Aorta (tissue), 5 donors: ENCODE measurements at regions not wholly inside any gene's neighbourhood (a gene's known extent, or its start where the extent isn't known, plus 50 kb on each side); places are given as distances from the start of the nearest gene placed in this dataset.

Experiments used
- ATAC-seq: fragments of 200-7000 bp; cut with Tn5 transposase; one replicate; pipeline ENCODE4 v1.9.1; 2022; ENCODE audit warnings: moderate library complexity; ENCODE audit not compliant: low FRiP score
- DNase-seq, 2 donors: peaks; one replicate each; pipeline ENCODE4 v3.0.0-alpha.2; 2020
- H3K27ac ChIP-seq, 2 donors: one replicate each; pipeline ENCODE4 v1.5.1; 2013; ENCODE audit warnings: low read length in 2 of 2, mild to moderate bottlenecking in 2 of 2, moderate library complexity in 2 of 2, control low read depth in 1 of 2, inconsistent platforms in 1 of 2, low read depth in 1 of 2
- H3K27me3 ChIP-seq, 2 donors: one replicate each; pipeline ENCODE4 v1.6.1; 2013; ENCODE audit warnings: control low read depth in 1 of 2, low read length in 1 of 2, mild to moderate bottlenecking in 1 of 2, moderate library complexity in 1 of 2; ENCODE audit not compliant: insufficient read depth in 2 of 2, control insufficient read depth in 1 of 2
- H3K36me3 ChIP-seq, 2 donors: one replicate each; pipeline ENCODE4 v1.6.1; 2013; ENCODE audit warnings: control low read depth in 1 of 2, low read length in 1 of 2, mild to moderate bottlenecking in 1 of 2; ENCODE audit not compliant: insufficient read depth in 2 of 2, control insufficient read depth in 1 of 2
- H3K4me1 ChIP-seq, 2 donors: one replicate each; pipeline ENCODE4 v1.6.1; 2013; ENCODE audit warnings: low read length in 2 of 2, control low read depth in 1 of 2, mild to moderate bottlenecking in 1 of 2, moderate library complexity in 1 of 2; ENCODE audit not compliant: insufficient read depth in 2 of 2, control insufficient read depth in 1 of 2
- H3K4me3 ChIP-seq, 2 donors: one replicate each; pipeline ENCODE4 v1.5.1; 2013; ENCODE audit warnings: low read length in 2 of 2, control low read depth in 1 of 2, mild to moderate bottlenecking in 1 of 2
- H3K9me3 ChIP-seq: one replicate; pipeline ENCODE4 v1.6.1; 2013; ENCODE audit warnings: mild to moderate bottlenecking, low read length; ENCODE audit not compliant: control insufficient read depth
- WGBS, 2 donors: extraction: QIAGEN DNeasy Blood & Tissue Kit; methylation state at CpG; one replicate each; pipeline ENCODE4 v1.1.7; 2013; 5-methylcytosine and 5-hydroxymethylcytosine counted together
- intact Hi-C, 2 donors: fragments of 100-400 bp; cut with DNase I; formaldehyde crosslinking; loops; one replicate each; pipeline versions ENCODE4 v1.14.2 to v1.15.0; 2022
- donor health status: healthy with polysubstance abuse.
- donor health status: Bipolar disorder and iron deficiency.
- donor health status: DM: no; HTN: no; CAD: no.
- donor health status: DM: no; HTN: no; CAD: no.
- donor health status: DM: yes; HTN: yes; CAD: no.

DNA sequence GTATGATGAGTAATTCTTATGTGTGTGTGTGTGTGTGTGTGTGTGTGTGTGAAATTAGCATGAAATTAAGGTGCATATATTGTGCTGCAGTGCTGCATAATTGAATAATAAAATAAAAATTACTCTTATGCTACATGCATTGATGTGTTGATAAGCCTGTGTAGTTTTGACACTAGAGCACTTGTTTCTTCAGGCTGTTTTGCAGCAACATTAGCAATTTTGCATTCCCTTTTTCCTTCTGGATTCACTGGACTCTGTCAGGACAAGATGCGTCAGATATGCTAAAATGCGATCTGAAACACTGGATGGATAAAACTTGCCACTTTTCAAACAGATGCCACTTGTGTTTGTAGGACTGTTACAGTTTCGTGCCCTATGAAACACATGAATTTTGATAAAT lies 175.4 kb upstream of the ATP6AP2 start:
- no peak overlapping the region for H3K27ac ChIP-seq
- DNase-seq (no peak), ATAC-seq (no peak)
- H3K36me3 ChIP-seq: no peaks in the 10 kb centered on the region
- intact Hi-C loops: no loop called here
- WGBS, 2 donors: 81 to 96% methylated on average over 3 of the region's 3 CpGs
- peaks cover 0 to 1% of the 10 kb centered on the region in 2 donors for H3K27me3 ChIP-seq
- peaks cover 2% of the 10 kb centered on the region for H3K9me3 ChIP-seq
- H3K4me3 ChIP-seq: no peak overlapping the region
- H3K4me1 ChIP-seq: no peaks in the 10 kb centered on the region

DNA sequence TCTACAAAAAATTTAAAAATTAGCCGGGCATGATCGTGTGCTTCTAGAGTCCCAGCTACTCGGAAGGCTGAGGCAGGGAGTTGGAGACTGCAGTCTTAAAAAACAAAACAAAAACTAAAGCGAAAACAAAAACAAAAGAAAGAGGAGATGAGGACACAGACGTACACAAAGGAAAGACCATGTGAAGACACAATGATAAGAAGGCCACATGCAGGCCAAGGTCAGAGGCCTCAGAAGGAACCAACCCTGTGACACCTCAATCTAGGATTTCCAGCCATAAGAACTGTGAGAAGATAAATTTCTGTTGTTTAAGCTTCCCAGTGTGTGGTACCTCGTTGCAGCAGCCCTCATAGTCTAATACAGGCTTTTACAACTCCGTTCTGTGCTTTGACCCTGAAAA lies 177.0 kb upstream of the ATP6AP2 start:
- H3K9me3 ChIP-seq: no peaks in the 10 kb centered on the region
- no peaks in the 10 kb centered on the region for H3K27me3 ChIP-seq
- DNase-seq (no peak), ATAC-seq (no peak)
- H3K4me3 ChIP-seq: no peak overlapping the region
- 77 to 91% methylated on average over 7 of the region's 7 CpGs for WGBS, 2 donors
- no peak overlapping the region for H3K27ac ChIP-seq
- H3K4me1 ChIP-seq: no peaks in the 10 kb centered on the region
- intact Hi-C loops: no loop called here
- H3K36me3 ChIP-seq: no peaks in the 10 kb centered on the region

DNA sequence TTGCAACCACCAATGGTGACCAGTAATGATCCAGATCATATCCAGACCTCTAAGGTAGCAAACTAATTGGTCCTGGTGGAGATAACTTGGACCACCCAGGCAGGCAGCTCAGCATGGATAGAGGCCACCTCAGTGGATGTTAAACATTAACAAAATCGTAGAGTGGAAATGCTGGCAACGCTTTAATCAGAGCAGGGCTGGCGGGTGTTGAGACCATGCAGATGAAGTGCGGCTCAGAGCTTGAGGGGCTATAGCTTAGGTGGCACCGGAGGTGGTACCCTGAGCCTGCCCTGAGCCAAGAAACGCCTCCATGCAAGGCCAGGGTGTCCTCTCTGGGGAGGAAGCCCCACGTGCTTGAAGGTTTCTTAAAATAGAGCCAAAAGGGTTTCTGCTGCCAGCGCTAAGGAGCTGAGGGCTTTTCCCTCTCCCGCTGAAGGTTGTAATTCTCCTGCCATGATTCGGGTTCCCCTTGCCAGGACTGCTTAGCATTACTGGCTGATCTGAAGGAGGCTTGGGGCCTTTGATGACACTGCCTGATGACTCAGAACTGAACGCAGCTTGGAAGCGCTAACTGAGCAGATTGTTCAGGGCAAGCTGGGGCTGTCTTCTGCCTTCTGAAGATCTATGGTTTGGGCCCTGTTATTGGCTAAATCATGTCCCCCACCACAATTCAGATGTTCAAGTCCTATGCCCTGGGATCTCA lies 177.8 kb upstream of the ATP6AP2 start:
- Histone ChIP-seq H3K4me1 (no peaks in the 10 kb centered on the region), H3K27me3 (no peaks in the 10 kb centered on the region), H3K36me3 (no peaks in the 10 kb centered on the region), H3K9me3 (no peaks in the 10 kb centered on the region), H3K27ac (no peak overlapping the region), H3K4me3 (no peak overlapping the region)
- ATAC-seq: peak; percentile 76
- peak in 1 of 2 donors; percentile 59 for DNase-seq
- intact Hi-C loops: no loop called here
- WGBS, 2 donors: 6 to 37% methylated on average over 12 of the region's 12 CpGs

DNA sequence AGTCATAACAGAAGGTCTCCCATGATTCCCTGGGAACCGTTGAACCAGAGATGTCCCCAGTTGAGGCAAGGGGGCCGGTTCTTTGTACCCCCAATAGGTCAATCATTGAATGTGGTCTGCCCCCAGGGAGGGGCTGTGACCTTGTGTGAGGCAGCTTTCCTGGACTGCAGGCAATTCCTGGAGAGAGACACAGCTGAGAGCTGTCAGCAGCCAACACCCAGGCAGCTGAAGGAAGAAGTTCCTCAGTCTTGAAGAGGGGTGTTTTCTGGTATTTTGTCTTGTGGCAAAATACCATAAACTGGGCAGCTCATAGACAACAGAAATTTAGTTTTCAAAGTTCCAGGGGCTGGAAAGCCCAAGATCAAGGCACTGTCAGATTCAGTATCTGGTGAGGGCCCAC lies 185.7 kb upstream of the ATP6AP2 start:
- Histone ChIP-seq H3K4me1 (no peaks in the 10 kb centered on the region), H3K4me3 (no peak overlapping the region), H3K9me3 (no peaks in the 10 kb centered on the region), H3K27ac (no peak overlapping the region), H3K27me3 (no peaks in the 10 kb centered on the region), H3K36me3 (no peaks in the 10 kb centered on the region)
- intact Hi-C loops: no loop called here
- WGBS, 2 donors: 77 to 92% methylated on average over 2 of the region's 2 CpGs
- DNase-seq (no peak), ATAC-seq (no peak)

DNA sequence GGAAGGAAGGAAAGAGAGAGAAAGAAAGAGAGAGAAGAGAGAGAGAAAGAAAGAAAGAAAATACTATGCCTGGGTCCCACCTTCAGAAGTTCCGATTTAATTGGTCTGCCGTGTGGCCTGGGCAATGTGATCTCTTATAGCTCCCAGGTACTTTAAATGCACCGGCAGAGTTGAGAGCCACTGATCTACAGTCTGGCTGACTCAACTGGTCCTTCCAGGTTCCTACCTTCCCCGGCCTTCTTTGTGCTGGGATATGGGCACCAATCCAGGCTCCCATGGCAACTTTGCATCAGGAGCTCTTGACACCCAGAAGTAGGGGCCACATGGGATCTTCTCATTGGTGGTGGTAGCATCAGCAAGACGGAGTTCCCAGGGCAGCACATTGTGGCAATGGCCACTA lies 186.5 kb upstream of the ATP6AP2 start:
- no peaks in the 10 kb centered on the region for H3K4me1 ChIP-seq
- WGBS, 2 donors: 89 to 96% methylated on average over 5 of the region's 5 CpGs
- intact Hi-C loops: no loop called here
- ATAC-seq (no peak), DNase-seq (no peak)
- H3K27ac ChIP-seq: no peak overlapping the region
- no peaks in the 10 kb centered on the region for H3K36me3 ChIP-seq
- H3K27me3 ChIP-seq: no peaks in the 10 kb centered on the region
- H3K4me3 ChIP-seq: no peak overlapping the region
- H3K9me3 ChIP-seq: no peaks in the 10 kb centered on the region

DNA sequence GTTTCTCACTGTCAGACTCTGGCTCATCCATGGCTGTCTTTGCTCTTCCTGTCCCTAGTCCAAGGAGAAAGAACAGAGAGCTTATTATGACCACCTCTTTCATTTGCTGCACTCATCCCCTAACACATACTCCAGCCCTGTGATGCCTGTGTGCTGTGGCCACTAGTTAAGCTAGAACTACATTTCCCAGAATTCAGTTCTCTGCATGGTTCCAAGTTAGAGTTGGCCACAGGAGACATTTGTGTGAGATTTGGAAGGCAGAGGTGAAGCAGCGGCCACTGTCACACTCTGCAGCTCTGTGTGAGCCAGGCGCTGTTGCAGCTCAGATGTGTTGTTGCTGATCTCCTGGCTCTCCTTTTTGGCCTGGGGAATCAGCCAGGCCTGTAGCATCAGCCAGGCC lies 188.2 kb upstream of the ATP6AP2 start:
- H3K4me1 ChIP-seq: no peaks in the 10 kb centered on the region
- no peaks in the 10 kb centered on the region for H3K27me3 ChIP-seq
- intact Hi-C loops: no loop called here
- H3K9me3 ChIP-seq: no peaks in the 10 kb centered on the region
- ATAC-seq: peak; percentile 24
- H3K4me3 ChIP-seq: no peak overlapping the region
- 84 to 89% methylated on average over 2 of the region's 2 CpGs for WGBS, 2 donors
- no peak for DNase-seq
- H3K36me3 ChIP-seq: no peaks in the 10 kb centered on the region
- H3K27ac ChIP-seq: no peak overlapping the region

DNA sequence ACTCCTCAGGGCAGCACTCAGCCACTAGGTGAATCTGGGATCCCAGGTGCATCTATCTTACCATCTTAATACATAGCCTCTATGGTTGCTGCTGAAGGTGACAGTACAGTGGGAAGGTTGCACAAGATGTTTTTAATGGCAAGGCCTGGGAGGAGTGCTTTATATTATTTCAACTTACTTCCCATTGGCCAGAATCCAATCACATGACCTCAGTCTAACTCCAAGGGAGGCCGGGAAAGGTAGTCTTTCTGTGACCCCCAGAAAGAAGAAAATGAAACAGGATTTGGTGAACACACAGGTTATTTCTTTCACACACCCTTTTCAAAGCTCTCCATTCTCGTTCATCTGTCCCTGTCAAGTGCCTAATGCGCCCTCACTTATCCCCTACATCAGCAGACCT lies 189.1 kb upstream of the ATP6AP2 start:
- DNase-seq (no peak), ATAC-seq (no peak)
- H3K9me3 ChIP-seq: no peaks in the 10 kb centered on the region
- 49 to 61% methylated on average over 3 of the region's 3 CpGs for WGBS, 2 donors
- H3K4me1 ChIP-seq: no peaks in the 10 kb centered on the region
- intact Hi-C loops: no loop called here
- no peak overlapping the region for H3K4me3 ChIP-seq
- no peaks in the 10 kb centered on the region for H3K36me3 ChIP-seq
- no peaks in the 10 kb centered on the region for H3K27me3 ChIP-seq
- H3K27ac ChIP-seq: no peak overlapping the region

DNA sequence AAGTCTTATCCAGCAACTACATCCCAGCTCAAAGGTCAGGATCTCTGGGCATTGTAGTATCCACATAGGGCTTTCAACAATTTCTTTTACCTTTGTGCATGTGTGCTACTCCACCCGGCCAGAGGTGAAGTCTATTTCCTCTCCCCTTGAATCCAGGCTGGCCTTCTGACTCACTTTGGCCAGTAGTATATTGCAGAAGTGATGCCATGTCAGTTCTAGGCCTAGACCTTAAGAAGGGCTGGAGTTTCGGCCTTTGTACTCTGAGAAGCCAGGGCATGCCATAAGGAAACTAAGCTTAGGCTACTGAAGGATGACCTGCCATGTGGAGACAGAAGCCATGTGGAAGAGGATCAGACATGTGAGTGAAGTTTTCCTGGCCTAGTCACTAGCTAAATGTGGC lies 191.2 kb upstream of the ATP6AP2 start:
- Histone ChIP-seq H3K27me3 (no peaks in the 10 kb centered on the region), H3K4me3 (no peak overlapping the region), H3K27ac (no peak overlapping the region), H3K4me1 (no peaks in the 10 kb centered on the region), H3K9me3 (no peaks in the 10 kb centered on the region), H3K36me3 (no peaks in the 10 kb centered on the region)
- DNase-seq (no peak), ATAC-seq (no peak)
- WGBS, 2 donors: 68 to 92% methylated on average over 2 of the region's 2 CpGs
- intact Hi-C loops: no loop called here

DNA sequence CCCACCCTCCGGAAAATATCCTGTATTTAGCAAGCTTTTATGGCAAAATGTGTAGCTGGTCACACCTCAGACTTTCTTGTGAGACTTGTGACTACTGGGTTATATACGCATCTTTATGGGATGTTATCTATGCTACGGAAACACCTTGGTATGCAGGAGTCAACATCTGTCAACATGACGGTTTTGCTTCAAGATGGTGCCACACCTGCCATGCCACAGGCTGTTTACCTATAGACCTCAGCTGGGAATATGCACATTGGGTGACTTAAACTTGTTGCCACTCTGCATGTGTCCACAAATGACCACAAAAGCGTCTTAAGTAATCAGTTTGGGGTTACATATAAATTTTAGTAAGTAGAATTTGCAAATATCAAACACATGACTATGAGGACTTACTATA lies 192.3 kb upstream of the ATP6AP2 start:
- DNase-seq (no peak), ATAC-seq (no peak)
- Histone ChIP-seq H3K4me3 (no peak overlapping the region), H3K27ac (no peak overlapping the region), H3K4me1 (no peaks in the 10 kb centered on the region), H3K9me3 (no peaks in the 10 kb centered on the region), H3K36me3 (no peaks in the 10 kb centered on the region), H3K27me3 (no peaks in the 10 kb centered on the region)
- 88 to 95% methylated on average over 5 of the region's 5 CpGs for WGBS, 2 donors
- intact Hi-C loops: no loop called here
